Fibroblast of mammary gland (primary cell): ENCODE measurements at regions not wholly inside any gene's neighbourhood (a gene's known extent, or its start where the extent isn't known, plus 50 kb on each side); places are given as distances from the start of the nearest gene placed in this dataset.

Experiments used
- DNase-seq: peaks from one replicate; pipeline ENCODE4 v3.0.0-alpha.2; 2010; ENCODE audit warnings: low read depth
- H3K4me3 ChIP-seq: 2 replicates; pipeline ENCODE4 v1.5.1; 2011; ENCODE audit warnings: low read depth, mild to moderate bottlenecking, low read length, moderate library complexity; ENCODE audit not compliant: control insufficient read depth
- CTCF ChIP-seq: conservative IDR thresholded peaks from 2 replicates; pipeline ENCODE4 v1.5.1; 2011; ENCODE audit warnings: low read depth, low read length, inconsistent platforms; ENCODE audit not compliant: control insufficient read depth, insufficient read depth

DNA sequence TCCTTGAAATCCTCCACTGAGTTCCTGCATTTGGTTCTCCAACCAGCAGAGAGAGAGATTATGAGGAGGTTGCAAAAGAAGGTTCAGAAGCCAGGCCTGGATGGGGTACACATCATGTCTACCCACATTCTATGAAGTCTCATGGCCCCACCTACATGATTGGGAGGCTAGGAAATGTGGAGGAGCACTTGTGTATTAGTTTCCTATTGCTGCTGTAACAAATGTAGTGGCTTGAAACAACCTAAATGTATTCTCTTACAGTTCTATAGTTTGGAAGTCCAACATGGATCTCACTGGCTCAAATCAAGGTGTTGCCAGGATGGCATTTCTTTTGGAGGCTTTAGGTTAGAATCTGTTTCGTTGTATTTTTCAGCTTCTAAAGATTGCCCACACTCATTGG lies 134.2 kb upstream of the ZNF648 start:
- TF ChIP-seq CTCF, result no peak
- H3K4me3 ChIP-seq, result no peak overlapping the region
- no peak for DNase-seq

- peak; percentile 98 for DNase-seq
- TF ChIP-seq CTCF, result no peak
- no peak overlapping the region for H3K4me3 ChIP-seq
Measured at GRCh38 chr1:182193908-182194550, 132.5 kb upstream of the ZNF648 start.

GRCh38 chr1:182192966-182193365 lies 131.5 kb upstream of the ZNF648 start:
- DNase-seq, result no peak
- TF ChIP-seq CTCF, result no peak
- H3K4me3 ChIP-seq, result no peak overlapping the region

- no peak for DNase-seq
- H3K4me3 ChIP-seq, result no peak overlapping the region
- no peak for TF ChIP-seq CTCF
Measured at GRCh38 chr1:182192215-182192614, 130.7 kb upstream of the ZNF648 start.

DNA sequence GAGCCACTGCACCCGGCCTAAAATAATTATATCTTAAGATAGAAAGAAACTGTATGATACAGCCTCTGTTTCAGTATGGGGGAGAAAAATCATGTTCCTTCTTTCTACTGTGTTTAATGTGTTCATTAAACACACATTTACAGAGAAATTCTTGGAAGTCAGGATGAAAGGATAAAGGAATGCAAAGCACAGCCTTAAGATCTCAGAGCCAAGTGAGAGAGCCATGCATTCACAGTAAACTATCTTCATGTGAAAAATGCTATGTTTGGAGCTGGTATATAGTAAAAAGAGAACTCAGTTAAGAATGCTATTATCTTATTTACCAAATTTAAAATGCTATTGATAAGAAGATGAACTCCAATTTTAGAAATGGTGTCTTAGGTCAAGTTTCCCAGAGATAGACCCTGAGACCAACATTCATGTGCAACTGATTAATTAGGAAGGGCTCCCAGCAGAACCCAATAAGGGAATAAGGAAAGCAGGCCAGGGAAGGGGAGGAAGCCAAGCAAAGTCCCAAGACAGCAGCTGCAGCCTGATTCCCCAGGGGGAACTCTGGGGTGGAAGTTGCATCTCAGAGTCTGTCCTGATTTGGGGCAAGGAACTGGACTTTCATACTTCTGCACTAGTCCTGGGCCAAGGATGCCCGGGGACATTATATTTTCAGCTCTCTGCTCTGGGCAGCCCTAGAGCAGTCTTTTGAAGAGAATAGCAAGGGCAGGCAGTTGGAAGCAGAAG lies 130.0 kb upstream of the ZNF648 start:
- DNase-seq, result no peak
- H3K4me3 ChIP-seq, result no peak overlapping the region

GRCh38 chr1:182189535-182190066 lies 128.1 kb upstream of the ZNF648 start:
- peak; percentile 11 for DNase-seq
- H3K4me3 ChIP-seq, result no peak overlapping the region
- no peak for TF ChIP-seq CTCF

More for the DNA sequence above, 130.0 kb upstream of the ZNF648 start:
- TF ChIP-seq CTCF, result no peak
